SU-DHL-6 (cell line): ENCODE measurements at regions not wholly inside any gene's neighbourhood (a gene's known extent, or its start where the extent isn't known, plus 50 kb on each side); places are given as distances from the start of the nearest gene placed in this dataset.

ENCODE experiments used
- H2AFZ ChIP-seq: fragments of 200-600 bp; sonication (generic); 2 replicates; pipeline ENCODE4 v1.6.1; 2014; ENCODE audit warnings: low read depth, mild to moderate bottlenecking, moderate library complexity, mixed read lengths, antibody characterized with exemption, low read length; ENCODE audit not compliant: severe bottlenecking
- H3F3A ChIP-seq: fragments of 200-600 bp; shearing (Covaris generic); 2 replicates; pipeline ENCODE4 v1.6.0; 2016; ENCODE audit warnings: antibody characterized with exemption, mild to moderate bottlenecking; ENCODE audit not compliant: insufficient read depth
- H3K27ac ChIP-seq: fragments of 200-600 bp; sonication (generic); 2 replicates; pipeline ENCODE4 v1.5.1; 2016; ENCODE audit warnings: low read depth, mild to moderate bottlenecking, low read length, moderate library complexity, mixed read lengths
- H3K27me3 ChIP-seq: fragments of 200-600 bp; sonication (generic), shearing (Covaris generic); 2 replicates; pipeline ENCODE4 v1.6.0; 2014; ENCODE audit warnings: mild to moderate bottlenecking, low read length
- H3K36me3 ChIP-seq: fragments of 200-600 bp; sonication (generic); 2 replicates; pipeline ENCODE4 v1.6.1; 2014; ENCODE audit warnings: mild to moderate bottlenecking, low read length, mixed read lengths
- H3K4me2 ChIP-seq: fragments of 300-600, 200-600 bp; shearing (Covaris generic), sonication (generic); 2 replicates; pipeline ENCODE4 v1.6.0; 2014; ENCODE audit warnings: low read length, low read depth, mild to moderate bottlenecking; ENCODE audit not compliant: poor library complexity, severe bottlenecking
- H3K4me3 ChIP-seq: fragments of 200-600 bp; sonication (generic); 2 replicates; pipeline ENCODE4 v1.5.1; 2014; ENCODE audit warnings: antibody characterized with exemption, low read length, mild to moderate bottlenecking, mixed read lengths; ENCODE audit not compliant: insufficient read depth, poor library complexity, severe bottlenecking
- H3K79me2 ChIP-seq: fragments of 200-600 bp; sonication (generic); 2 replicates; pipeline ENCODE4 v1.6.1; 2014; ENCODE audit warnings: mild to moderate bottlenecking, low read length, moderate library complexity; ENCODE audit not compliant: insufficient read depth
- H3K9ac ChIP-seq: fragments of 200-600 bp; sonication (generic); 2 replicates; pipeline ENCODE4 v1.7.0; 2014; ENCODE audit warnings: mild to moderate bottlenecking, low read length
- H3K9me2 ChIP-seq: fragments of 200-600 bp; sonication (generic); replicated peaks from 2 replicates; pipeline ENCODE4 v1.6.1; 2014; ENCODE audit warnings: low read length; ENCODE audit not compliant: insufficient read depth
- H3K9me3 ChIP-seq: fragments of 200-600 bp; sonication (generic); 2 replicates; pipeline ENCODE4 v1.6.1; 2014; ENCODE audit warnings: low read length, mixed read lengths; ENCODE audit not compliant: insufficient read depth
- H4K20me1 ChIP-seq: fragments of 200-600 bp; sonication (generic); 2 replicates; pipeline ENCODE4 v1.6.1; 2014; ENCODE audit warnings: low read depth, mild to moderate bottlenecking, antibody characterized with exemption, low read length, moderate library complexity, mixed read lengths
- CTCF ChIP-seq: fragments of 200-600 bp; sonication (generic); IDR thresholded peaks from one replicate; pipeline ENCODE4 v1.5.1; 2017; ENCODE audit warnings: antibody characterized with exemption, mild to moderate bottlenecking, low read length, moderate library complexity; ENCODE audit not compliant: insufficient read depth, poor library complexity, severe bottlenecking
- EZH2phosphoT487 ChIP-seq: fragments of 200-600 bp; sonication (generic), shearing (Covaris generic); conservative IDR thresholded peaks from 2 replicates; pipeline ENCODE4 v1.6.1; 2018; ENCODE audit warnings: mild to moderate bottlenecking, antibody characterized with exemption, low read length, moderate library complexity, mixed read lengths

GRCh38 chr4:175562111-175562510 is 250.0 kb downstream of the GPM6A start:
- Histone ChIP-seq H4K20me1 (no peaks in the 10 kb centered on the region), H2AFZ (no peak overlapping the region), H3K27ac (no peak overlapping the region), H3K9me3 (no peaks in the 10 kb centered on the region), H3K4me2 (no peak overlapping the region), H3K4me3 (no peak overlapping the region), H3K9me2 (no peaks in the 10 kb centered on the region), H3F3A (no peaks in the 10 kb centered on the region), H3K79me2 (no peaks in the 10 kb centered on the region), H3K36me3 (no peaks in the 10 kb centered on the region), H3K27me3 (no peaks in the 10 kb centered on the region), H3K9ac (no peak overlapping the region)
- TF ChIP-seq EZH2phosphoT487 (no peak), CTCF (no peak)

GRCh38 chr4:175562542-175562941 is 249.5 kb downstream of the GPM6A start:
- no peaks in the 10 kb centered on the region for H3K9me2 ChIP-seq
- H3K79me2 ChIP-seq, result no peaks in the 10 kb centered on the region
- H3K9me3 ChIP-seq, result no peaks in the 10 kb centered on the region
- H3K4me2 ChIP-seq, result no peak overlapping the region
- H3K27ac ChIP-seq, result no peak overlapping the region
- no peak overlapping the region for H3K9ac ChIP-seq
- no peak overlapping the region for H2AFZ ChIP-seq
- no peaks in the 10 kb centered on the region for H3F3A ChIP-seq
- no peak overlapping the region for H3K4me3 ChIP-seq
- H4K20me1 ChIP-seq, result no peaks in the 10 kb centered on the region
- TF ChIP-seq EZH2phosphoT487, result no peak
- H3K36me3 ChIP-seq, result no peaks in the 10 kb centered on the region
- no peaks in the 10 kb centered on the region for H3K27me3 ChIP-seq
